Gastroesophageal sphincter (tissue), 4 donors: ENCODE measurements at regions not wholly inside any gene's neighbourhood (a gene's known extent, or its start where the extent isn't known, plus 50 kb on each side); places are given as distances from the start of the nearest gene placed in this dataset.

Experiments
- ATAC-seq: fragments of 150-250 bp; one replicate; pipeline ENCODE4 v1.9.1; 2016; ENCODE audit warnings: mild to moderate bottlenecking, moderate library complexity
- H3K27ac ChIP-seq, 4 donors: fragments of 200-600 bp; sonication (generic) in 3 of 4; 1 replicate in 3 of 4; 2 replicates in 1 of 4; pipeline ENCODE4 v1.5.1; 2016 to 2019
- H3K27me3 ChIP-seq: fragments of 200-600 bp; sonication (generic); one replicate; pipeline ENCODE4 v1.5.1; 2019
- H3K36me3 ChIP-seq, 2 donors: fragments of 200-600 bp; sonication (generic); one replicate each; pipeline ENCODE4 v1.5.1; 2019; ENCODE audit warnings: control low read depth in 1 of 2
- H3K4me1 ChIP-seq, 3 donors: fragments of 200-600 bp; sonication (generic); 1 replicate in 2 of 3; 2 replicates in 1 of 3; pipeline ENCODE4 v1.5.1; 2016 to 2019; ENCODE audit warnings: control low read depth in 2 of 3
- H3K4me3 ChIP-seq, 2 donors: fragments of 200-600 bp; sonication (generic); one replicate each; pipeline ENCODE4 v1.5.1; 2019; ENCODE audit warnings: mild to moderate bottlenecking in 1 of 2, moderate library complexity in 1 of 2
- H3K9me3 ChIP-seq, 3 donors: fragments of 200-600 bp; sonication (generic); one replicate each; pipeline ENCODE4 v1.5.1; 2017 to 2019; ENCODE audit warnings: control low read depth in 2 of 3
- CTCF ChIP-seq, 4 experiments: fragments of 200-600 bp in 2 of 4; fragments of 450-650 bp in 2 of 4; sonication (generic) in 1 of 4; IDR thresholded peaks; one replicate each; pipeline ENCODE4 v1.5.1; 2017 to 2019; ENCODE audit warnings: antibody characterized with exemption in 4 of 4, mild to moderate bottlenecking in 2 of 4, moderate library complexity in 2 of 4
- EP300 ChIP-seq: sonication (generic); formaldehyde crosslinking; IDR thresholded peaks from one replicate; pipeline ENCODE4 v1.6.1; 2017; ENCODE audit warnings: antibody characterized with exemption, mild to moderate bottlenecking
- POLR2A ChIP-seq, 2 donors: fragments of 450-650 bp; IDR thresholded peaks; one replicate each; pipeline ENCODE4 v1.6.1; 2017; ENCODE audit warnings: antibody characterized with exemption in 2 of 2, mild to moderate bottlenecking in 2 of 2, moderate library complexity in 1 of 2
- POLR2AphosphoS5 ChIP-seq: sonication (generic); formaldehyde crosslinking; IDR thresholded peaks from one replicate; pipeline ENCODE4 v1.6.1; 2017; ENCODE audit warnings: antibody characterized with exemption
- WGBS, 2 donors: methylation state at CpG; one replicate each; pipeline ENCODE4 v1.1.5; 2018; ENCODE audit warnings: low coverage in 1 of 2; 5-methylcytosine and 5-hydroxymethylcytosine counted together

GRCh38 chr1:80113168-80114038, 1106.9 kb upstream of the ADGRL4 start:
- TF ChIP-seq POLR2A (IDR thresholded peaks at IDR 0.05) (no peak), POLR2AphosphoS5 (no peak), CTCF (IDR thresholded peaks at IDR 0.05) (no peak), EP300 (no peak)
- 88 to 94% methylated on average over 3 of the region's 3 CpGs for WGBS, 2 donors
- H3K36me3 ChIP-seq: no peaks in the 10 kb centered on the region
- H3K9me3 ChIP-seq: peaks cover 0 to 22% (median 0%) of the 10 kb centered on the region in 3 donors
- H3K27me3 ChIP-seq: no peaks in the 10 kb centered on the region
- H3K4me1 ChIP-seq: no peaks in the 10 kb centered on the region
- no peak overlapping the region for H3K4me3 ChIP-seq
- ATAC-seq: no peak
- no peak overlapping the region for H3K27ac ChIP-seq

GRCh38 chr1:80101159-80101558, 1094.6 kb upstream of the ADGRL4 start:
- Histone ChIP-seq H3K27ac (no peak overlapping the region), H3K9me3 (peaks cover 0 to 26% (median 0%) of the 10 kb centered on the region in 3 donors), H3K4me1 (no peaks in the 10 kb centered on the region), H3K36me3 (no peaks in the 10 kb centered on the region), H3K27me3 (no peaks in the 10 kb centered on the region), H3K4me3 (no peak overlapping the region)
- 95% methylated on average over 2 of the region's 2 CpGs for WGBS, 2 donors
- ATAC-seq: no peak
- TF ChIP-seq EP300: no peak
- no peak for TF ChIP-seq POLR2A (IDR thresholded peaks at IDR 0.05)
- no peak for TF ChIP-seq CTCF (IDR thresholded peaks at IDR 0.05)
- TF ChIP-seq POLR2AphosphoS5: no peak

- no peaks in the 10 kb centered on the region for H3K4me1 ChIP-seq
- peaks cover 0 to 26% (median 0%) of the 10 kb centered on the region in 3 donors for H3K9me3 ChIP-seq
- no peaks in the 10 kb centered on the region for H3K27me3 ChIP-seq
- TF ChIP-seq POLR2A (IDR thresholded peaks at IDR 0.05) (no peak), EP300 (no peak), CTCF (IDR thresholded peaks at IDR 0.05) (no peak), POLR2AphosphoS5 (no peak)
- no peaks in the 10 kb centered on the region for H3K36me3 ChIP-seq
- 60% methylated on average over 1 of the region's 1 CpG; no CpG with 5 or more reads in 1 of the 2 donors for WGBS, 2 donors
- H3K27ac ChIP-seq: no peak overlapping the region
- H3K4me3 ChIP-seq: no peak overlapping the region
- no peak for ATAC-seq
Observed at GRCh38 chr1:80099713-80100112, 1093.2 kb upstream of the ADGRL4 start.

GRCh38 chr1:80085067-80085466, 1078.5 kb upstream of the ADGRL4 start:
- ATAC-seq: no peak

More at GRCh38 chr1:80085067-80085466, 1078.5 kb upstream of the ADGRL4 start:
- no peak overlapping the region for H3K27ac ChIP-seq
- H3K27me3 ChIP-seq: no peaks in the 10 kb centered on the region
- no peaks in the 10 kb centered on the region for H3K9me3 ChIP-seq
- no peaks in the 10 kb centered on the region for H3K36me3 ChIP-seq
- TF ChIP-seq EP300: no peak
- TF ChIP-seq CTCF (IDR thresholded peaks at IDR 0.05): no peak
- no peak for TF ChIP-seq POLR2A (IDR thresholded peaks at IDR 0.05)
- TF ChIP-seq POLR2AphosphoS5: no peak
- no peaks in the 10 kb centered on the region for H3K4me1 ChIP-seq
- no peak overlapping the region for H3K4me3 ChIP-seq
